PC-9 (cell line): ENCODE measurements at regions not wholly inside any gene's neighbourhood (a gene's known extent, or its start where the extent isn't known, plus 50 kb on each side); places are given as distances from the start of the nearest gene placed in this dataset.

Source experiments
- EZH2 ChIP-seq: fragments of 200-600 bp; sonication (generic); IDR thresholded peaks from 2 replicates; pipeline ENCODE4 v1.8.0; 2017; ENCODE audit warnings: antibody characterized with exemption, low read depth
- TF ChIP-seq, protein P1 (sequence below): fragments of 200-600 bp; sonication (generic); conservative IDR thresholded peaks from 2 replicates; pipeline ENCODE4 v1.6.1; 2017; ENCODE audit warnings: mixed run types, antibody characterized with exemption, mild to moderate bottlenecking, moderate library complexity

- TF ChIP-seq, protein P1, sequence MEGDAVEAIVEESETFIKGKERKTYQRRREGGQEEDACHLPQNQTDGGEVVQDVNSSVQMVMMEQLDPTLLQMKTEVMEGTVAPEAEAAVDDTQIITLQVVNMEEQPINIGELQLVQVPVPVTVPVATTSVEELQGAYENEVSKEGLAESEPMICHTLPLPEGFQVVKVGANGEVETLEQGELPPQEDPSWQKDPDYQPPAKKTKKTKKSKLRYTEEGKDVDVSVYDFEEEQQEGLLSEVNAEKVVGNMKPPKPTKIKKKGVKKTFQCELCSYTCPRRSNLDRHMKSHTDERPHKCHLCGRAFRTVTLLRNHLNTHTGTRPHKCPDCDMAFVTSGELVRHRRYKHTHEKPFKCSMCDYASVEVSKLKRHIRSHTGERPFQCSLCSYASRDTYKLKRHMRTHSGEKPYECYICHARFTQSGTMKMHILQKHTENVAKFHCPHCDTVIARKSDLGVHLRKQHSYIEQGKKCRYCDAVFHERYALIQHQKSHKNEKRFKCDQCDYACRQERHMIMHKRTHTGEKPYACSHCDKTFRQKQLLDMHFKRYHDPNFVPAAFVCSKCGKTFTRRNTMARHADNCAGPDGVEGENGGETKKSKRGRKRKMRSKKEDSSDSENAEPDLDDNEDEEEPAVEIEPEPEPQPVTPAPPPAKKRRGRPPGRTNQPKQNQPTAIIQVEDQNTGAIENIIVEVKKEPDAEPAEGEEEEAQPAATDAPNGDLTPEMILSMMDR: no peak
- TF ChIP-seq EZH2: no peak
Measured at GRCh38 chr3:70738291-70738681, 425.8 kb upstream of the MDFIC2 start.
